ENCODE measurements at regions not wholly inside any gene's neighbourhood (a gene's known extent, or its start where the extent isn't known, plus 50 kb on each side); places are given as distances from the start of the nearest gene placed in this dataset.
"Not testable (repeated sequence)": the region's sequence is repeated elsewhere in the genome, so short reads cannot be mapped to it uniquely, and the experiment has no call there.

- not testable (repeated sequence) for H3K4me1 Mint-ChIP-seq (ENCODE audit: low read depth)
Observed at GRCh38 chr3:144023543-144023942, 51.9 kb downstream of the DIPK2A start.

GRCh38 chr3:144028798-144029411, 57.3 kb downstream of the DIPK2A start:
- Mint-ChIP-seq H3K4me1 (ENCODE audit: low read depth) (peaks cover 3% of the 10 kb centered on the region), H3K9me3 (no peaks in the 10 kb centered on the region), H3K4me3 (no peak overlapping the region), H3K36me3 (ENCODE audit: low read depth) (peaks cover 1% of the 10 kb centered on the region), H3K27ac (no peak overlapping the region), H3K27me3 (ENCODE audit: low read depth) (peaks cover 5% of the 10 kb centered on the region)

More at GRCh38 chr3:144023543-144023942, 51.9 kb downstream of the DIPK2A start:
- H3K27me3 Mint-ChIP-seq (ENCODE audit: low read depth); H3K27ac Mint-ChIP-seq; H3K4me3 Mint-ChIP-seq; H3K9me3 Mint-ChIP-seq; H3K36me3 Mint-ChIP-seq (ENCODE audit: low read depth): not testable (repeated sequence)

GRCh38 chr3:144029769-144030168, 58.1 kb downstream of the DIPK2A start:
- Mint-ChIP-seq H3K4me1 (ENCODE audit: low read depth) (peaks cover 3% of the 10 kb centered on the region), H3K4me3 (no peak overlapping the region), H3K27ac (no peak overlapping the region), H3K36me3 (ENCODE audit: low read depth) (no peaks in the 10 kb centered on the region), H3K9me3 (no peaks in the 10 kb centered on the region), H3K27me3 (ENCODE audit: low read depth) (peaks cover 5% of the 10 kb centered on the region)

- Mint-ChIP-seq H3K4me1 (ENCODE audit: low read depth) (peaks cover 3% of the 10 kb centered on the region), H3K27ac (no peak overlapping the region), H3K9me3 (no peaks in the 10 kb centered on the region), H3K4me3 (no peak overlapping the region), H3K36me3 (ENCODE audit: low read depth) (no peaks in the 10 kb centered on the region), H3K27me3 (ENCODE audit: low read depth) (peaks cover 14% of the 10 kb centered on the region)
Observed at GRCh38 chr3:144031938-144032337, 60.3 kb downstream of the DIPK2A start.

GRCh38 chr3:144032531-144033239, 61.1 kb downstream of the DIPK2A start:
- H3K27me3 Mint-ChIP-seq (ENCODE audit: low read depth), result peaks cover 14% of the 10 kb centered on the region
- H3K4me3 Mint-ChIP-seq, result no peak overlapping the region
- peaks cover 3% of the 10 kb centered on the region for H3K4me1 Mint-ChIP-seq (ENCODE audit: low read depth)
- no peaks in the 10 kb centered on the region for H3K36me3 Mint-ChIP-seq (ENCODE audit: low read depth)
- H3K9me3 Mint-ChIP-seq, result no peaks in the 10 kb centered on the region
- H3K27ac Mint-ChIP-seq, result no peak overlapping the region

- Mint-ChIP-seq H3K36me3 (ENCODE audit: low read depth) (no peaks in the 10 kb centered on the region), H3K27me3 (ENCODE audit: low read depth) (peaks cover 14% of the 10 kb centered on the region), H3K4me1 (ENCODE audit: low read depth) (peaks cover 3% of the 10 kb centered on the region), H3K27ac (no peak overlapping the region), H3K4me3 (no peak overlapping the region), H3K9me3 (no peaks in the 10 kb centered on the region)
Observed at GRCh38 chr3:144033240-144033589, 61.6 kb downstream of the DIPK2A start.

- peaks cover 14% of the 10 kb centered on the region for H3K27me3 Mint-ChIP-seq (ENCODE audit: low read depth)
- H3K36me3 Mint-ChIP-seq (ENCODE audit: low read depth), result no peaks in the 10 kb centered on the region
- H3K9me3 Mint-ChIP-seq, result no peaks in the 10 kb centered on the region
- no peak overlapping the region for H3K4me3 Mint-ChIP-seq
- H3K27ac Mint-ChIP-seq, result no peak overlapping the region
- H3K4me1 Mint-ChIP-seq (ENCODE audit: low read depth), result peaks cover 3% of the 10 kb centered on the region
Observed at GRCh38 chr3:144033863-144034262, 62.2 kb downstream of the DIPK2A start.

- H3K27ac Mint-ChIP-seq, result no peak overlapping the region
- H3K4me3 Mint-ChIP-seq, result no peak overlapping the region
Observed at GRCh38 chr3:144034715-144035290, 63.2 kb downstream of the DIPK2A start.

GRCh38 chr3:144036498-144036897, 64.9 kb downstream of the DIPK2A start:
- H3K36me3 Mint-ChIP-seq (ENCODE audit: low read depth), result no peaks in the 10 kb centered on the region
- H3K4me1 Mint-ChIP-seq (ENCODE audit: low read depth), result peaks cover 3% of the 10 kb centered on the region
- peaks cover 23% of the 10 kb centered on the region for H3K27me3 Mint-ChIP-seq (ENCODE audit: low read depth)
- H3K9me3 Mint-ChIP-seq, result no peaks in the 10 kb centered on the region
- H3K27ac Mint-ChIP-seq, result no peak overlapping the region
- H3K4me3 Mint-ChIP-seq, result no peak overlapping the region

More at GRCh38 chr3:144034715-144035290, 63.2 kb downstream of the DIPK2A start:
- Mint-ChIP-seq H3K36me3 (ENCODE audit: low read depth) (no peaks in the 10 kb centered on the region), H3K27me3 (ENCODE audit: low read depth) (peaks cover 21% of the 10 kb centered on the region), H3K4me1 (ENCODE audit: low read depth) (peaks cover 3% of the 10 kb centered on the region), H3K9me3 (no peaks in the 10 kb centered on the region)

- Mint-ChIP-seq H3K4me3 (no peak overlapping the region), H3K4me1 (ENCODE audit: low read depth) (no peaks in the 10 kb centered on the region), H3K27ac (no peak overlapping the region), H3K9me3 (no peaks in the 10 kb centered on the region), H3K27me3 (ENCODE audit: low read depth) (peaks cover 29% of the 10 kb centered on the region), H3K36me3 (ENCODE audit: low read depth) (no peaks in the 10 kb centered on the region)
Observed at GRCh38 chr3:144039661-144040060, 68.0 kb downstream of the DIPK2A start.

- Mint-ChIP-seq H3K27me3 (ENCODE audit: low read depth) (peaks cover 21% of the 10 kb centered on the region), H3K36me3 (ENCODE audit: low read depth) (no peaks in the 10 kb centered on the region), H3K4me3 (no peak overlapping the region), H3K27ac (no peak overlapping the region), H3K9me3 (no peaks in the 10 kb centered on the region), H3K4me1 (ENCODE audit: low read depth) (no peaks in the 10 kb centered on the region)
Observed at GRCh38 chr3:144041960-144042556, 70.4 kb downstream of the DIPK2A start.

- H3K4me3 Mint-ChIP-seq, result no peak overlapping the region
- peaks cover 20% of the 10 kb centered on the region for H3K27me3 Mint-ChIP-seq (ENCODE audit: low read depth)
- no peaks in the 10 kb centered on the region for H3K4me1 Mint-ChIP-seq (ENCODE audit: low read depth)
- H3K36me3 Mint-ChIP-seq (ENCODE audit: low read depth), result no peaks in the 10 kb centered on the region
- H3K27ac Mint-ChIP-seq, result no peak overlapping the region
- no peaks in the 10 kb centered on the region for H3K9me3 Mint-ChIP-seq
Observed at GRCh38 chr3:144045766-144046165, 74.1 kb downstream of the DIPK2A start.

- H3K27ac Mint-ChIP-seq, result no peak overlapping the region
- H3K36me3 Mint-ChIP-seq (ENCODE audit: low read depth), result no peaks in the 10 kb centered on the region
- no peak overlapping the region for H3K4me3 Mint-ChIP-seq
- H3K4me1 Mint-ChIP-seq (ENCODE audit: low read depth), result no peaks in the 10 kb centered on the region
- no peaks in the 10 kb centered on the region for H3K9me3 Mint-ChIP-seq
- H3K27me3 Mint-ChIP-seq (ENCODE audit: low read depth), result peaks cover 10% of the 10 kb centered on the region
Observed at GRCh38 chr3:144049374-144049773, 77.8 kb downstream of the DIPK2A start.

- Mint-ChIP-seq H3K9me3 (no peaks in the 10 kb centered on the region), H3K27ac (no peak overlapping the region), H3K36me3 (ENCODE audit: low read depth) (no peaks in the 10 kb centered on the region), H3K4me3 (no peak overlapping the region), H3K4me1 (ENCODE audit: low read depth) (no peaks in the 10 kb centered on the region), H3K27me3 (ENCODE audit: low read depth) (peaks cover 10% of the 10 kb centered on the region)
Observed at GRCh38 chr3:144051211-144051610, 79.6 kb downstream of the DIPK2A start.

GRCh38 chr3:144052275-144052674, 80.7 kb downstream of the DIPK2A start:
- H3K4me3 Mint-ChIP-seq, result no peak overlapping the region
- peaks cover 10% of the 10 kb centered on the region for H3K27me3 Mint-ChIP-seq (ENCODE audit: low read depth)
- no peak overlapping the region for H3K27ac Mint-ChIP-seq
- H3K9me3 Mint-ChIP-seq, result no peaks in the 10 kb centered on the region
- H3K4me1 Mint-ChIP-seq (ENCODE audit: low read depth), result no peaks in the 10 kb centered on the region
- no peaks in the 10 kb centered on the region for H3K36me3 Mint-ChIP-seq (ENCODE audit: low read depth)
